Osteoblast (primary cell): ENCODE measurements at regions not wholly inside any gene's neighbourhood (a gene's known extent, or its start where the extent isn't known, plus 50 kb on each side); places are given as distances from the start of the nearest gene placed in this dataset.

Experiments used
- DNase-seq: peaks from one replicate; pipeline ENCODE4 v3.0.0; 2011; ENCODE audit warnings: low spot score, mixed read lengths; ENCODE audit not compliant: insufficient read length; ENCODE audit errors: missing footprints
- H2AFZ ChIP-seq: 2 replicates; pipeline ENCODE4 v1.6.0; 2011; ENCODE audit warnings: mild to moderate bottlenecking, low read length
- H3K27ac ChIP-seq: 2 replicates; pipeline ENCODE4 v1.5.1; 2011; ENCODE audit warnings: mild to moderate bottlenecking, low read depth, low read length, moderate library complexity
- H3K27me3 ChIP-seq: 2 replicates; pipeline ENCODE4 v1.6.0; 2012; ENCODE audit warnings: mild to moderate bottlenecking, control low read depth, inconsistent platforms, low read length, moderate library complexity; ENCODE audit not compliant: insufficient read depth
- H3K36me3 ChIP-seq: 2 replicates; pipeline ENCODE4 v1.5.1; 2011; ENCODE audit warnings: mild to moderate bottlenecking, low read length, control low read depth, moderate library complexity; ENCODE audit not compliant: insufficient read depth
- H3K4me1 ChIP-seq: 2 replicates; pipeline ENCODE4 v1.5.1; 2011; ENCODE audit warnings: mild to moderate bottlenecking, low read length, control low read depth, moderate library complexity; ENCODE audit not compliant: insufficient read depth
- H3K4me2 ChIP-seq: 2 replicates; pipeline ENCODE4 v1.6.0; 2011; ENCODE audit warnings: mild to moderate bottlenecking, low read length; ENCODE audit not compliant: insufficient read depth
- H3K4me3 ChIP-seq: fragments of 200-600 bp; sonication (generic); 3 replicates; pipeline ENCODE4 v1.5.1; 2012; ENCODE audit warnings: mild to moderate bottlenecking, low read length, inconsistent platforms; ENCODE audit not compliant: insufficient read depth
- H3K79me2 ChIP-seq: 2 replicates; pipeline ENCODE4 v1.6.0; 2012; ENCODE audit warnings: mild to moderate bottlenecking, low read length, control low read depth, inconsistent platforms; ENCODE audit not compliant: insufficient read depth
- H3K9me3 ChIP-seq: 2 replicates; pipeline ENCODE4 v1.5.1; 2011; ENCODE audit warnings: low read depth, low read length, control low read depth
- H4K20me1 ChIP-seq: 2 replicates; pipeline ENCODE4 v1.6.0; 2012; ENCODE audit warnings: mild to moderate bottlenecking, low read length, control low read depth; ENCODE audit not compliant: insufficient read depth
- TF ChIP-seq, protein P1 (sequence below): IDR thresholded peaks from 2 replicates; pipeline ENCODE4 v1.5.1; 2011; ENCODE audit warnings: mild to moderate bottlenecking, low read depth, low read length, moderate library complexity; ENCODE audit errors: extremely low read depth

DNA sequence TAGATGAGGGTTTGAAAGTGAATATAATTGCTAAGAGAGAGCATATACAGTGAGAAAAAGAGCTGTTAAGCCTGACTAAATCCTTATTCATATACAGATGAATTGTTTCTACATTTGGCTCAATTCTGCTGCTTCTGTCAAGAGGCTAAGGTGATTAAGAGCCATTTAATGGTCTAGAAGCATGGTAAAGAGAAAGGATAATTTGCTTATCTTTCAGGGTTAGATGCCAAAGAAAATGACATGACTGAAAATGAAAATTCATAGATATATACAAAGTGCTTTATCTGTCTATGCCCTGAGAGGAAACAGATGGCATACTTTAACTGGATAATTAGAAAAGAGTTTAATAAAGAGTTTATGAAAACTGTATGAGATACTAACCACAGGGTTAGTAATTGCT lies 834.9 kb downstream of the SLC6A15 start:
- DNase-seq = no peak
- no peak overlapping the region for H3K4me3 ChIP-seq
- TF ChIP-seq, protein P1, sequence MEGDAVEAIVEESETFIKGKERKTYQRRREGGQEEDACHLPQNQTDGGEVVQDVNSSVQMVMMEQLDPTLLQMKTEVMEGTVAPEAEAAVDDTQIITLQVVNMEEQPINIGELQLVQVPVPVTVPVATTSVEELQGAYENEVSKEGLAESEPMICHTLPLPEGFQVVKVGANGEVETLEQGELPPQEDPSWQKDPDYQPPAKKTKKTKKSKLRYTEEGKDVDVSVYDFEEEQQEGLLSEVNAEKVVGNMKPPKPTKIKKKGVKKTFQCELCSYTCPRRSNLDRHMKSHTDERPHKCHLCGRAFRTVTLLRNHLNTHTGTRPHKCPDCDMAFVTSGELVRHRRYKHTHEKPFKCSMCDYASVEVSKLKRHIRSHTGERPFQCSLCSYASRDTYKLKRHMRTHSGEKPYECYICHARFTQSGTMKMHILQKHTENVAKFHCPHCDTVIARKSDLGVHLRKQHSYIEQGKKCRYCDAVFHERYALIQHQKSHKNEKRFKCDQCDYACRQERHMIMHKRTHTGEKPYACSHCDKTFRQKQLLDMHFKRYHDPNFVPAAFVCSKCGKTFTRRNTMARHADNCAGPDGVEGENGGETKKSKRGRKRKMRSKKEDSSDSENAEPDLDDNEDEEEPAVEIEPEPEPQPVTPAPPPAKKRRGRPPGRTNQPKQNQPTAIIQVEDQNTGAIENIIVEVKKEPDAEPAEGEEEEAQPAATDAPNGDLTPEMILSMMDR = no peak
- no peak overlapping the region for H2AFZ ChIP-seq
- H3K9me3 ChIP-seq = no peaks in the 10 kb centered on the region
- no peaks in the 10 kb centered on the region for H3K79me2 ChIP-seq
- no peaks in the 10 kb centered on the region for H4K20me1 ChIP-seq
- H3K4me2 ChIP-seq = no peak overlapping the region
- no peak overlapping the region for H3K27ac ChIP-seq
- no peaks in the 10 kb centered on the region for H3K27me3 ChIP-seq
- H3K4me1 ChIP-seq = no peaks in the 10 kb centered on the region
- H3K36me3 ChIP-seq = no peaks in the 10 kb centered on the region

DNA sequence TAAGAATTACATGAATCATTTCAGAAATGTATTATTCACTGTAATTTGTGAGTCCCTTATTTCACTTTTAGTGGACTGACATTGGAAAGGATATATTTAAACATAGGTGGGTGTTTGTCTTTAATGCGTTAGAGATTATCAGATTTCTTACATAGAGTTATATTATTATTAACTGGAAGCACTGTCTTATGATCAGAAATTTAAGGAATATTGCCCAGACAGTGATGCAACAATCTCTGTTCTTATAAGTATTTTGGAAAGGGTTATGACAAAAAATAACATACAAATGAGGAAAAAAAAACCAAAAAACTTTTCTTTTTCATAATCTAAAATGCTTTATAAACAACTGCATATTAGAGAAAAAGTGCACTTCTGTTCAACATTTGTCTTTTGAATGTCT lies 836.6 kb downstream of the SLC6A15 start:
- no peak overlapping the region for H3K4me3 ChIP-seq
- H3K27ac ChIP-seq = no peak overlapping the region
- TF ChIP-seq, protein P1 = no peak
- H2AFZ ChIP-seq = no peak overlapping the region
- H4K20me1 ChIP-seq = no peaks in the 10 kb centered on the region
- DNase-seq = no peak
- H3K27me3 ChIP-seq = no peaks in the 10 kb centered on the region
- no peaks in the 10 kb centered on the region for H3K36me3 ChIP-seq
- no peak overlapping the region for H3K4me2 ChIP-seq
- H3K4me1 ChIP-seq = no peaks in the 10 kb centered on the region
- no peaks in the 10 kb centered on the region for H3K9me3 ChIP-seq
- H3K79me2 ChIP-seq = no peaks in the 10 kb centered on the region

DNA sequence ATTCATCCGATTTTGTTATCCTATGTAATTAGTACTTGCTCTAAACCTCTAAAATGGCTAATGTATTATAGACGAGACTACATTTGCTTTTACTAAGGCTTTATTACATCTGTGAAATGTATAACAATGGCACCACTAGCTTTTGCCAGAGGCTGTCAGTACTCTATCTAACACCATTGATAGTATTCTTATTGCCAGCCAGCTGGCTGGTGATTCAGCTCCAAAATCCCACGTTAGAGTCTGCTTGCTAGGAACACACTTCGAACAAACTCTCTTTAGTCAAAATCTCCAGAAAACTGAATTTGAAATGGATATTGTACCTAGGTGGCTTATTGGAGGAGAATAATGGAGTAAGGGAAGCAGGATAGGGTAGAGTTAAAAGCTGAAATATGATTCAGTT lies 839.2 kb downstream of the SLC6A15 start:
- H3K27ac ChIP-seq = no peak overlapping the region
- no peak overlapping the region for H2AFZ ChIP-seq
- no peak for DNase-seq
- H3K4me1 ChIP-seq = no peaks in the 10 kb centered on the region
- TF ChIP-seq, protein P1 = no peak
- H3K27me3 ChIP-seq = no peaks in the 10 kb centered on the region
- no peaks in the 10 kb centered on the region for H3K36me3 ChIP-seq
- H3K4me2 ChIP-seq = no peak overlapping the region
- no peaks in the 10 kb centered on the region for H3K9me3 ChIP-seq
- no peak overlapping the region for H3K4me3 ChIP-seq
- H3K79me2 ChIP-seq = no peaks in the 10 kb centered on the region
- no peaks in the 10 kb centered on the region for H4K20me1 ChIP-seq

DNA sequence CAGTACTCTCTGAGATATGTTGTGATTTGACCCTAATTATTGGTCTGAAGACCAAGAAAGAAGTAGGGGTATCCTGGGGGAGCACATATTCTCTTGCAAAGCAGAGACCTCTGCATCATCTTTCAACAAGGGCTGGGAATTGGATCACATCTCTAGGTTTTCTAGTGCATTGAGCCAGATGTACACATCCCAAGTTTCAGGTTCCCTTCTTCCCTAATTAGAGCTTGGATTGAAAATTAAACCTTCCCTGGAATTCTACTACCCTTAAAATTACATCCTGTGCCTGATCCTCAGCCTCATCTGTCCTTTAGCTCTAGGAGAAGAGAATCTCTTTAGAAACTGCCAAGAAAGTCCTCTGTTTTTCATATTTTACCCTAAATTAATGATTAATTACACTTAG lies 839.6 kb downstream of the SLC6A15 start:
- TF ChIP-seq, protein P1 = no peak
- H3K4me3 ChIP-seq = no peak overlapping the region
- no peak overlapping the region for H2AFZ ChIP-seq
- no peaks in the 10 kb centered on the region for H4K20me1 ChIP-seq
- no peak for DNase-seq
- H3K36me3 ChIP-seq = no peaks in the 10 kb centered on the region
- H3K4me1 ChIP-seq = no peaks in the 10 kb centered on the region
- H3K27ac ChIP-seq = no peak overlapping the region
- H3K9me3 ChIP-seq = no peaks in the 10 kb centered on the region
- no peaks in the 10 kb centered on the region for H3K27me3 ChIP-seq
- H3K4me2 ChIP-seq = no peak overlapping the region
- H3K79me2 ChIP-seq = no peaks in the 10 kb centered on the region
